Heart right ventricle (tissue), 16 donors: ENCODE measurements at regions not wholly inside any gene's neighbourhood (a gene's known extent, or its start where the extent isn't known, plus 50 kb on each side); places are given as distances from the start of the nearest gene placed in this dataset.

ENCODE experiments used
- ATAC-seq, 8 donors: fragments of 200-7000 bp; cut with Tn5 transposase; one replicate each; pipeline ENCODE4 v1.9.1; 2020; ENCODE audit warnings: mild to moderate bottlenecking in 8 of 8, moderate library complexity in 8 of 8, moderate number of reproducible peaks in 1 of 8
- DNase-seq, 2 donors: peaks; one replicate each; pipeline ENCODE4 v3.0.0-alpha.2; 2020
- H3K27ac ChIP-seq, 10 donors: fragments of 200-600 bp; sonication (generic) in 2 of 10; one replicate each; pipeline versions ENCODE4 v1.5.0 to v1.8.0; 2020 to 2022; ENCODE audit warnings: mild to moderate bottlenecking in 3 of 10
- H3K27me3 ChIP-seq, 7 donors: fragments of 200-600 bp; one replicate each; pipeline ENCODE4 v1.8.0; 2021 to 2022; ENCODE audit warnings: mild to moderate bottlenecking in 2 of 7
- H3K36me3 ChIP-seq, 9 donors: fragments of 200-600 bp; sonication (generic) in 1 of 9; one replicate each; pipeline versions ENCODE4 v1.5.0 to v1.8.0; 2020 to 2022; ENCODE audit warnings: mild to moderate bottlenecking in 2 of 9
- H3K4me1 ChIP-seq, 9 donors: fragments of 200-600 bp; sonication (generic) in 1 of 9; one replicate each; pipeline versions ENCODE4 v1.5.0 to v1.8.0; 2020 to 2022; ENCODE audit warnings: mild to moderate bottlenecking in 4 of 9
- H3K4me3 ChIP-seq, 10 donors: fragments of 200-600 bp; sonication (generic) in 2 of 10; one replicate each; pipeline versions ENCODE4 v1.5.0 to v1.8.0; 2020 to 2022; ENCODE audit warnings: mild to moderate bottlenecking in 7 of 10, moderate library complexity in 2 of 10
- H3K9me3 ChIP-seq, 11 donors: fragments of 200-600 bp in 10 of 11; sonication (generic) in 2 of 11; one replicate each; pipeline versions ENCODE4 v1.5.0 to v1.8.0; 2013 to 2022; ENCODE audit warnings: mild to moderate bottlenecking in 2 of 11, control low read depth in 1 of 11, moderate library complexity in 1 of 11
- WGBS, 2 donors: extraction: QIAGEN DNeasy Blood & Tissue Kit; methylation state at CpG; one replicate each; pipeline ENCODE4 v1.1.7; 2013; ENCODE audit warnings: inconsistent platforms in 1 of 2; 5-methylcytosine and 5-hydroxymethylcytosine counted together
- intact Hi-C, 10 donors: fragments of 100-400 bp; cut with DNase I; formaldehyde crosslinking; loops; one replicate each; pipeline versions ENCODE4 v1.11.1 to v1.14.2; 2022
- TF ChIP-seq, protein P1 (sequence below), 9 donors: fragments of 200-600 bp; sonication (generic) in 2 of 9; IDR thresholded peaks; one replicate each; pipeline versions ENCODE4 v1.5.0 to v1.8.0; 2021 to 2022; ENCODE audit warnings: antibody characterized with exemption in 9 of 9, mild to moderate bottlenecking in 5 of 9, moderate library complexity in 1 of 9
- donor health status: Arrhythmogenic right ventricular cardiomyopathy.
- donor health status: ischemic (EF 13 %, LVEDD 7.1; RV severe dilation, severe dysfunction).
- donor health status: healthy with polysubstance abuse.
- donor health status: DM: no; HTN: yes; CAD: no.
- donor health status: DM: no; HTN: no; CAD: no.
- donor health status: ischemic (EF 25% LVEDD 6.9; RV normal size, moderate dysfunction).
- donor health status: ischemic (EF 25% LVEDD 5.7; RV mildly dilated, moderate dysfunction).
- donor health status: healthy.
- donor health status: DM: yes; HTN: yes; CAD: no.
- donor health status: Ischemic cardiomyopathy.
- donor health status: ischemic (EF 35%, LVEDD 5.7; RV mildly dilated, moderate dysfunction).
- donor health status: nonischemic (EF 11% LVEDD 7.7; RV severe dilation, severe dysfunction).
- donor health status: DM: yes; HTN: yes; CAD: no.
- donor health status: PGD.
- donor health status: ischemic (EF 29% LVEDD 5.4; RV normal size, mild dysfunction).
- donor health status: nonischemic (EF 23%, LVEDD 6.1; RV moderate dilation, normal function).

DNA sequence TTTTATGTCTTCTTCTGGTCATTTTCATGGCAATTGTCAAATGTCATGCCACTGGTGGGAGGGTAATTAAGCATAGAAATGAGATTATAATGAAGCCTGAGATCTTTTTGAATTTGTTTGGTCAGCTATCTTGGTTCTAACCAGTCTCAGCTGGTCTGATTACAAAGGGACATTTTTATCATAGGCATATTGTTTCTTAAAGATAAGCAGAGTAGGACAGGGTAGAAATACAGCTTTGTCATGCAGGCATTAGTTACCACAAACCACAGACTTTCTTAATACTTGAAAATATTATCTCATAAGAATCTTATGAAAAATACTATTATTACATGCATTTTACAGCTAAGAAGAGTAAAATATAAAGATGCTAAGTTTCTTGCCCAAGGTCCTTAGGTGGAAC, 1761.5 kb downstream of the PCDH9 start:
- no peak for ATAC-seq
- H3K36me3 ChIP-seq = no peaks in the 10 kb centered on the region
- intact Hi-C loops = no loop called here
- H3K9me3 ChIP-seq = no peaks in the 10 kb centered on the region
- H3K27ac ChIP-seq = no peak overlapping the region
- H3K4me1 ChIP-seq = no peaks in the 10 kb centered on the region
- H3K27me3 ChIP-seq = no peaks in the 10 kb centered on the region
- no peak overlapping the region for H3K4me3 ChIP-seq
- TF ChIP-seq, protein P1, sequence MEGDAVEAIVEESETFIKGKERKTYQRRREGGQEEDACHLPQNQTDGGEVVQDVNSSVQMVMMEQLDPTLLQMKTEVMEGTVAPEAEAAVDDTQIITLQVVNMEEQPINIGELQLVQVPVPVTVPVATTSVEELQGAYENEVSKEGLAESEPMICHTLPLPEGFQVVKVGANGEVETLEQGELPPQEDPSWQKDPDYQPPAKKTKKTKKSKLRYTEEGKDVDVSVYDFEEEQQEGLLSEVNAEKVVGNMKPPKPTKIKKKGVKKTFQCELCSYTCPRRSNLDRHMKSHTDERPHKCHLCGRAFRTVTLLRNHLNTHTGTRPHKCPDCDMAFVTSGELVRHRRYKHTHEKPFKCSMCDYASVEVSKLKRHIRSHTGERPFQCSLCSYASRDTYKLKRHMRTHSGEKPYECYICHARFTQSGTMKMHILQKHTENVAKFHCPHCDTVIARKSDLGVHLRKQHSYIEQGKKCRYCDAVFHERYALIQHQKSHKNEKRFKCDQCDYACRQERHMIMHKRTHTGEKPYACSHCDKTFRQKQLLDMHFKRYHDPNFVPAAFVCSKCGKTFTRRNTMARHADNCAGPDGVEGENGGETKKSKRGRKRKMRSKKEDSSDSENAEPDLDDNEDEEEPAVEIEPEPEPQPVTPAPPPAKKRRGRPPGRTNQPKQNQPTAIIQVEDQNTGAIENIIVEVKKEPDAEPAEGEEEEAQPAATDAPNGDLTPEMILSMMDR (IDR thresholded peaks at IDR 0.05) = no peak
- DNase-seq = no peak

DNA sequence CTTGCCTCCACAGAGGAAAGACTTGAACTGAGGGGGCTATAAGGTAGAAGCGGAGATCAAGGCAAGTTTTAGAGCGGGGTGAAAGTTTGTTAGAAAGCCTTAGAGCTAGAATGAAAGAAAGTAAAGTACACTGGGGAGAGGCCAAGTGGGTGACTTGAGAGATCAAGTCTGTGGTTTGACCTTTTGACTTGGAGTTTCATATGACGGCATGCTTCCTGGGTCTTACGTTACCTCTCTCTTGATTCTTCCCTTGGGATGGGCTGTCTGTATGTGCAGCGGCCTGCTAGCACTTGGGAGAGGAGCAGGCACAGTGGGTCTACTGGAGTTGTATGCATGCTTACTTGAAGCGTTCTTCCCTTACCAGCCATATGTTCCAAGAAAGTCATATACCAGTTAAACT, 1768.5 kb downstream of the PCDH9 start:
- TF ChIP-seq, protein P1 (IDR thresholded peaks at IDR 0.05) = no peak
- no peak overlapping the region for H3K4me3 ChIP-seq

DNA sequence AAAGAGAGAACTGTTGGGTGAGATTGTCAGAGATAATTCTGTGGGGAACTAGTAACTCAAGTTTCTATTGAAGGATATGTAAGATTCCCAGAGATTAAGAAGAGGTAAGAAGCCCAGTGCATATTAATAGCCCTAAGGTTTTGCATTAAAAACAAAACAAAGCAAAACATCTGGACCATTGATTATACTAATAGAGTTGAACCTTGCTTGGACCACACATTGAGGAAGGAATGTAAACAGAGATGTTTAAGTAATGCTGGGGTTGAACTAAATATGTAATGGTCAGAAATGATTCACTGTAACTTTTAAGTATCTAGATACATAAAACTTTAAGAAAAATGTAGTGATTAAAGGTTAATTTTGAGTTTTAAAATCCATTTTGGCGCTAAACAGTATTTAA, 1770.0 kb downstream of the PCDH9 start:
- ATAC-seq (no peak), DNase-seq (no peak)
- Histone ChIP-seq H3K27me3 (no peaks in the 10 kb centered on the region), H3K4me1 (no peaks in the 10 kb centered on the region), H3K9me3 (no peaks in the 10 kb centered on the region), H3K36me3 (no peaks in the 10 kb centered on the region), H3K27ac (no peak overlapping the region), H3K4me3 (no peak overlapping the region)
- intact Hi-C loops = no loop called here
- 85% methylated on average over 1 of the region's 1 CpG for WGBS, 2 donors
- TF ChIP-seq, protein P1 (IDR thresholded peaks at IDR 0.05) = no peak

More for the DNA sequence above, 1768.5 kb downstream of the PCDH9 start:
- Histone ChIP-seq H3K9me3 (no peaks in the 10 kb centered on the region), H3K36me3 (no peaks in the 10 kb centered on the region), H3K4me1 (no peaks in the 10 kb centered on the region), H3K27ac (no peak overlapping the region), H3K27me3 (no peaks in the 10 kb centered on the region)
- DNase-seq (no peak), ATAC-seq (no peak)
- WGBS, 2 donors = 81 to 85% methylated on average over 6 of the region's 6 CpGs
- intact Hi-C loops = no loop called here

DNA sequence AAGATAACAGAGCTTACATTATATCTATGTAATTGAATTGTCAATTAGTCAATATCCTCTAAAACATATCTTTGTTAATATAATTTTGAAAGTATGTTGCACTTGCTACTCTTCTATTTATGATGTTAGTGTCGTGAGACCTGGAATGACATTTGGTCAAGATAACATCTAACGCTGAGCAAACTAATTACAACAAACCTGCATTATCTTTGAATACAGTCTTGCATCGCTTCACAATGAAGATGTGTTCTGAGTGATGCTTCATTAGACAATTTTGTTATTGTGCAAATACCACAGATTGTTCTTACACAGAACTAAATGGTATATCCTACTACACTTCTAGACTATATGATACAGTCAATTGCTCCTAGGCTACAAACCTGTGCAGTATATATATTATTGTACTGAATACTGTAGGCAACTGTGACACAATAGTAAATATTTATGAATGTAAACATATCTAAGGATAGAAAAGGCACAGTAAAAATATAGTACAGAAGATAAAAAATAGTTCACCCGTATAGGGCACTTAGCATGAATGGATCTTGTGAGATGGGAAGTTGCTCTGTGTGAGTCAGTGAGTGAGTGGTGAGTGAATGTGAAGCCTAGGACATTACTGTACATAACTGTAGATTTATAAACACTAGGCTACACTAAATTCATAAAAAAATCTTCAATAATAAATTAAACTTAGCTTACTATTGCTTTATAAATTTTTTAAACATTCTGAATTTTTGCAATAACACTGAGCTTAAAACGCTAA, 1773.8 kb downstream of the PCDH9 start:
- Histone ChIP-seq H3K9me3 (no peaks in the 10 kb centered on the region), H3K4me3 (no peak overlapping the region), H3K4me1 (no peaks in the 10 kb centered on the region), H3K27ac (no peak overlapping the region), H3K36me3 (no peaks in the 10 kb centered on the region), H3K27me3 (no peaks in the 10 kb centered on the region)
- ATAC-seq (no peak), DNase-seq (no peak)
- intact Hi-C loops = no loop called here
- WGBS, 2 donors = 67 to 73% methylated on average over 5 of the region's 5 CpGs
- TF ChIP-seq, protein P1 (IDR thresholded peaks at IDR 0.05) = no peak
